GM19351 (cell line): ENCODE measurements at regions not wholly inside any gene's neighbourhood (a gene's known extent, or its start where the extent isn't known, plus 50 kb on each side); places are given as distances from the start of the nearest gene placed in this dataset.

Experiments used
- ATAC-seq: cut with Tn5 transposase; IDR thresholded peaks from one replicate; pipeline ENCODE4 v1.9.1; 2021; ENCODE audit warnings: mild to moderate bottlenecking, moderate library complexity; ENCODE audit not compliant: unreplicated experiment

GRCh38 chr2:190807886-190808285 lies 72.7 kb upstream of the GLS start:
- no peak for ATAC-seq

GRCh38 chr2:190809139-190809764 lies 71.4 kb upstream of the GLS start:
- ATAC-seq = no peak

- no peak for ATAC-seq
Observed at GRCh38 chr2:190809876-190810525, 70.6 kb upstream of the GLS start.

- ATAC-seq = no peak
Observed at GRCh38 chr2:190810981-190811587, 69.5 kb upstream of the GLS start.

- no peak for ATAC-seq
Observed at GRCh38 chr2:190811811-190812210, 68.8 kb upstream of the GLS start.

- ATAC-seq = no peak
Observed at GRCh38 chr2:190812506-190813294, 67.9 kb upstream of the GLS start.

GRCh38 chr2:190815226-190815625 lies 65.4 kb upstream of the GLS start:
- no peak for ATAC-seq

GRCh38 chr2:190817082-190817481 lies 63.5 kb upstream of the GLS start:
- ATAC-seq = no peak

- ATAC-seq = no peak
Observed at GRCh38 chr2:190819840-190820301, 60.8 kb upstream of the GLS start.

- ATAC-seq = no peak
Observed at GRCh38 chr2:190820416-190820815, 60.2 kb upstream of the GLS start.

- no peak for ATAC-seq
Observed at GRCh38 chr2:190822043-190822442, 58.6 kb upstream of the GLS start.

- no peak for ATAC-seq
Observed at GRCh38 chr2:190827720-190828119, 52.9 kb upstream of the GLS start.

GRCh38 chr2:190829642-190830041 lies 51.0 kb upstream of the GLS start:
- no peak for ATAC-seq
